HG02798 (cell line): ENCODE measurements at regions not wholly inside any gene's neighbourhood (a gene's known extent, or its start where the extent isn't known, plus 50 kb on each side); places are given as distances from the start of the nearest gene placed in this dataset.
A peak's percentile ranks its signal among the peaks of the same experiment; 100 is the strongest.
"Not testable (repeated sequence)": the region's sequence is repeated elsewhere in the genome, so short reads cannot be mapped to it uniquely, and the experiment has no call there.

Source experiments
- ATAC-seq: cut with Tn5 transposase; IDR thresholded peaks from one replicate; pipeline ENCODE4 v1.9.1; 2021; ENCODE audit warnings: mild to moderate bottlenecking; ENCODE audit not compliant: unreplicated experiment, poor library complexity

- no peak for ATAC-seq
Measured at GRCh38 chrX:55142206-55142918, 53.5 kb downstream of the PAGE2 start.

- ATAC-seq, result no peak
Measured at GRCh38 chrX:55142919-55143310, 54.1 kb downstream of the PAGE2 start.

GRCh38 chrX:55143621-55144020 lies 54.8 kb downstream of the PAGE2 start:
- ATAC-seq, result no peak

GRCh38 chrX:55144697-55145096 lies 55.9 kb downstream of the PAGE2 start:
- no peak for ATAC-seq

- no peak for ATAC-seq
Measured at GRCh38 chrX:55149242-55149641, 60.4 kb downstream of the PAGE2 start.

- ATAC-seq, result no peak
Measured at GRCh38 chrX:55151199-55151598, 62.4 kb downstream of the PAGE2 start.

GRCh38 chrX:55159551-55159950 lies 60.6 kb upstream of the PAGE5 start:
- ATAC-seq, result no peak

GRCh38 chrX:55160685-55161552 lies 59.2 kb upstream of the PAGE5 start:
- peak; percentile 96 for ATAC-seq

GRCh38 chrX:55161581-55161980 lies 58.6 kb upstream of the PAGE5 start:
- ATAC-seq, result no peak

GRCh38 chrX:55163171-55163570 lies 57.0 kb upstream of the PAGE5 start:
- no peak for ATAC-seq

- not testable (repeated sequence) for ATAC-seq
Measured at GRCh38 chrX:55165026-55165425, 55.1 kb upstream of the PAGE5 start.

GRCh38 chrX:55167124-55167803 lies 52.9 kb upstream of the PAGE5 start:
- no peak for ATAC-seq

- ATAC-seq, result no peak
Measured at GRCh38 chrX:55167901-55168300, 52.2 kb upstream of the PAGE5 start.

- ATAC-seq, result no peak
Measured at GRCh38 chrX:55169782-55170181, 50.4 kb upstream of the PAGE5 start.
